Prostate gland (tissue), 2 donors: ENCODE measurements at regions not wholly inside any gene's neighbourhood (a gene's known extent, or its start where the extent isn't known, plus 50 kb on each side); places are given as distances from the start of the nearest gene placed in this dataset.

Experiments used
- DNase-seq: peaks from one replicate; pipeline ENCODE4 v3.0.0-alpha.2; 2019; ENCODE audit warnings: low spot score
- H3K27ac ChIP-seq, 2 donors: fragments of 200-600 bp; sonication (generic); 2 replicates each; pipeline ENCODE4 v1.5.1; 2017 to 2019
- H3K27me3 ChIP-seq: fragments of 200-600 bp; sonication (generic); replicated peaks from 2 replicates; pipeline ENCODE4 v1.5.1; 2019; ENCODE audit not compliant: insufficient read depth
- H3K36me3 ChIP-seq, 2 donors: fragments of 200-600 bp; sonication (generic); 1 replicate in 1 of 2; 2 replicates in 1 of 2; pipeline versions ENCODE4 v1.5.1 to v1.8.1; 2017 to 2019
- H3K4me1 ChIP-seq: fragments of 200-600 bp; sonication (generic); replicated peaks from 2 replicates; pipeline ENCODE4 v1.5.1; 2019
- H3K4me3 ChIP-seq, 2 donors: fragments of 200-600 bp; sonication (generic); 2 replicates each; pipeline ENCODE4 v1.5.1; 2017 to 2019
- H3K9me3 ChIP-seq: fragments of 200-600 bp; sonication (generic); 2 replicates; pipeline ENCODE4 v1.5.1; 2017
- POLR2A ChIP-seq: fragments of 450-650 bp; IDR thresholded peaks from one replicate; pipeline ENCODE4 v1.6.1; 2016; ENCODE audit warnings: antibody characterized with exemption, mild to moderate bottlenecking
- POLR2AphosphoS5 ChIP-seq: sonication (generic); formaldehyde crosslinking; IDR thresholded peaks from one replicate; pipeline ENCODE4 v1.6.1; 2017; ENCODE audit warnings: antibody characterized with exemption
- WGBS: methylation state at CpG from one replicate; pipeline ENCODE4 v1.1.5; 2018; 5-methylcytosine and 5-hydroxymethylcytosine counted together
- intact Hi-C: fragments of 100-400 bp; cut with DNase I; formaldehyde crosslinking; loops from one replicate; pipeline ENCODE4 v1.14.2; 2022
- TF ChIP-seq, protein P1 (sequence below), 4 experiments: fragments of 200-600 bp in 2 of 4; fragments of 450-650 bp in 2 of 4; sonication (generic) in 2 of 4; IDR thresholded peaks; 1 replicate in 3 of 4; 2 replicates in 1 of 4; pipeline ENCODE4 v1.5.1; 2016 to 2019; ENCODE audit warnings: antibody characterized with exemption in 4 of 4, mild to moderate bottlenecking in 2 of 4, moderate library complexity in 2 of 4

GRCh38 chr4:136442447-136442846 is 1089.8 kb downstream of the PCDH18 start:
- Histone ChIP-seq H3K4me3 (no peak overlapping the region), H3K4me1 (no peaks in the 10 kb centered on the region), H3K36me3 (no peaks in the 10 kb centered on the region), H3K27ac (no peak overlapping the region), H3K9me3 (no peaks in the 10 kb centered on the region), H3K27me3 (no peaks in the 10 kb centered on the region)
- 94% methylated on average over 5 of the region's 5 CpGs for WGBS
- intact Hi-C loops = no loop called here
- no peak for DNase-seq
- TF ChIP-seq, protein P1, sequence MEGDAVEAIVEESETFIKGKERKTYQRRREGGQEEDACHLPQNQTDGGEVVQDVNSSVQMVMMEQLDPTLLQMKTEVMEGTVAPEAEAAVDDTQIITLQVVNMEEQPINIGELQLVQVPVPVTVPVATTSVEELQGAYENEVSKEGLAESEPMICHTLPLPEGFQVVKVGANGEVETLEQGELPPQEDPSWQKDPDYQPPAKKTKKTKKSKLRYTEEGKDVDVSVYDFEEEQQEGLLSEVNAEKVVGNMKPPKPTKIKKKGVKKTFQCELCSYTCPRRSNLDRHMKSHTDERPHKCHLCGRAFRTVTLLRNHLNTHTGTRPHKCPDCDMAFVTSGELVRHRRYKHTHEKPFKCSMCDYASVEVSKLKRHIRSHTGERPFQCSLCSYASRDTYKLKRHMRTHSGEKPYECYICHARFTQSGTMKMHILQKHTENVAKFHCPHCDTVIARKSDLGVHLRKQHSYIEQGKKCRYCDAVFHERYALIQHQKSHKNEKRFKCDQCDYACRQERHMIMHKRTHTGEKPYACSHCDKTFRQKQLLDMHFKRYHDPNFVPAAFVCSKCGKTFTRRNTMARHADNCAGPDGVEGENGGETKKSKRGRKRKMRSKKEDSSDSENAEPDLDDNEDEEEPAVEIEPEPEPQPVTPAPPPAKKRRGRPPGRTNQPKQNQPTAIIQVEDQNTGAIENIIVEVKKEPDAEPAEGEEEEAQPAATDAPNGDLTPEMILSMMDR (IDR thresholded peaks at IDR 0.05) = no peak
- no peak for TF ChIP-seq POLR2AphosphoS5
- TF ChIP-seq POLR2A = no peak

GRCh38 chr4:136441629-136442282 is 1090.5 kb downstream of the PCDH18 start:
- no peak for TF ChIP-seq POLR2AphosphoS5
- no peak for TF ChIP-seq POLR2A
- TF ChIP-seq, protein P1 (IDR thresholded peaks at IDR 0.05) = no peak
- Histone ChIP-seq H3K27ac (no peak overlapping the region), H3K9me3 (no peaks in the 10 kb centered on the region), H3K27me3 (no peaks in the 10 kb centered on the region), H3K4me3 (no peak overlapping the region), H3K36me3 (no peaks in the 10 kb centered on the region), H3K4me1 (no peaks in the 10 kb centered on the region)
- intact Hi-C loops = no loop called here
- DNase-seq = no peak
- WGBS = 89% methylated on average over 7 of the region's 7 CpGs

DNA sequence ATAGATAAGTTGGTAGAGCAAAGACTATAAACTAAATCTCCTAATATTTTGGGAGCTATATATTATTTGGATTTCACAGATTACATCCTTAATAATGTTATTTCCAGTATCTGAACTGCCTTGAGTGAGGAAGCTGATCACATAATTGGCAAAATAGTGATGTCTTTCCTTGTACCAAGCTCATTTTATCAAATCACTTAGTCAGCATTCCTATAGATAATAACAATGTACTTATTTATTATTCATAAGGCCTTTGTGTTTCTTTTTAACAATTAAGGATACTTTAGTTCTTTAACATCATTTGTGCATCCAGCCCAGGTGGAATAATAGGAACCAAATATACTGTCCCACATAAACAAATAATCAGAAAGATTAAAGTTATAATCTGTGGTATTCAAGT is 1093.6 kb downstream of the PCDH18 start:
- Histone ChIP-seq H3K36me3 (no peaks in the 10 kb centered on the region), H3K4me1 (no peaks in the 10 kb centered on the region), H3K27me3 (no peaks in the 10 kb centered on the region), H3K4me3 (no peak overlapping the region), H3K27ac (no peak overlapping the region), H3K9me3 (no peaks in the 10 kb centered on the region)
- TF ChIP-seq, protein P1 (IDR thresholded peaks at IDR 0.05) = no peak
- TF ChIP-seq POLR2A (no peak), POLR2AphosphoS5 (no peak)
- DNase-seq = no peak
- intact Hi-C loops = no loop called here

DNA sequence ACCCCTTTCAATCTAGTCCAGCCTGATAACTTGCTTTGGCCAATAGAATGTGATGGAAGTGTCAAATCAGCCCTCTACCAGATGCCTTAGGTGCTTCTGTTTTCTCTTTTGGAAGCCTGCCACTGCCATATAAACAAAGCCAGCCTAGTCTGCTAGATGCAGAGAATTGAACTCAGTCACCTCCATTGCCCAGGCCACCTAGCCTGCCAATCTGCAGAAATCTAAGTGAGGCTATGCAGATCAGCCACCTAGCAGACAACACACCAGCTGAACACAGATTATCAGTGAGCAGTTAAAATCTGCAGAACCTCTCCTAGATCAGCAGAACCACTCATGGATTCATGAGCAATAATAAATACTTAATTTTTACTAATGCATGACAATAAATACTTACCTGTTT is 1108.2 kb downstream of the PCDH18 start:
- no peak overlapping the region for H3K4me3 ChIP-seq
- H3K27ac ChIP-seq = no peak overlapping the region
- DNase-seq = no peak
- no peaks in the 10 kb centered on the region for H3K9me3 ChIP-seq
- H3K36me3 ChIP-seq = no peaks in the 10 kb centered on the region
- no peak for TF ChIP-seq POLR2A
- TF ChIP-seq POLR2AphosphoS5 = no peak
- TF ChIP-seq, protein P1 (IDR thresholded peaks at IDR 0.05) = no peak
- no peaks in the 10 kb centered on the region for H3K4me1 ChIP-seq
- H3K27me3 ChIP-seq = no peaks in the 10 kb centered on the region
- intact Hi-C loops = no loop called here

DNA sequence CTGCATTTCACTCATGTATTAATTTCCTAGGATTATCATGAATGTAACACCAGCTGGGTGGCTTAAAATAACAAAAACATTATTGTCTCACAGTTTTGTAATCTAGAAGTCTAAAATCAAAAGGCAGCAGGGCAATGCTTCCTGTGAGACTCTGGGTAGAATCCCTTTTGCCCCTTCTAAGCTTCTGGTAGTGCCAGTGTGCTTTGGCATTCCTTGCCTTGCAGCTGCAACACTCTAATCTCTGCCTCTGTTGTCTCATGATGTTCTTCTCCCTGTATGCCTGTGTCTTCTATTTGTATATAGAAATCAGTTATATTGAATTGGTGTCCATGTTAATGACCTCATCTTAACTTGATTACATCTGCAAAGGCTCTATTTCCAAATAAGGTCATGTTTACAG is 1117.3 kb downstream of the PCDH18 start:
- Histone ChIP-seq H3K27me3 (no peaks in the 10 kb centered on the region), H3K9me3 (no peaks in the 10 kb centered on the region), H3K36me3 (no peaks in the 10 kb centered on the region), H3K27ac (no peak overlapping the region), H3K4me1 (no peaks in the 10 kb centered on the region), H3K4me3 (no peak overlapping the region)
- intact Hi-C loops = no loop called here
- no peak for DNase-seq
- TF ChIP-seq POLR2A = no peak
- TF ChIP-seq, protein P1 (IDR thresholded peaks at IDR 0.05) = no peak
- TF ChIP-seq POLR2AphosphoS5 = no peak
